D721Med (cell line): ENCODE measurements at regions not wholly inside any gene's neighbourhood (a gene's known extent, or its start where the extent isn't known, plus 50 kb on each side); places are given as distances from the start of the nearest gene placed in this dataset.

Experiments used
- DNase-seq: peaks from one replicate; pipeline ENCODE4 v3.0.0; 2011; ENCODE audit warnings: low spot score; ENCODE audit not compliant: insufficient read length
- FAIRE-seq: peaks from 2 replicates; lab custom pipeline; 2011; peaks lifted over from hg19 to GRCh38; lab: Jason Lieb, UNC
- TF ChIP-seq, protein P1 (sequence below): IDR thresholded peaks from 2 replicates; pipeline ENCODE4 v1.5.1; 2012; ENCODE audit warnings: mild to moderate bottlenecking, control low read depth; ENCODE audit not compliant: insufficient read depth; ENCODE audit errors: missing control alignments

DNA sequence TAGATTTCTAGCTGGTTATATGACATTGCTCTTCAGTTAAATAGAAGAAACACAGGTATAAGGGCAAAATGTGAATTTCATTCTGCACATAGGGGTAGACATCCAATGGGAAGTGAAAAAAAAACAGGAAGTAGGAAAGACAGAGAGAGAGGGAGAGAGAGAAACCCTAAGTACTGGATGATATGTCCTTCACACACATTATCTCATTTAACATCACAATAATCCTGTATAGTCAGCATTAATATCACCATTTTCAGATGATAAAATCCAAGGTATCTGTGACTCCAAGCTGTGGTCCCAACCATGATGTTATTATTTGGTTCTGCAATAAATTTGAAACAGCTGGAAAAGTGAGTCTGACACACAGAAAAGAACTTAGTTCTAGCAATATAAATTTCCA, 759.9 kb downstream of the SATB2 start:
- FAIRE-seq (no peak), DNase-seq (no peak)
- TF ChIP-seq, protein P1, sequence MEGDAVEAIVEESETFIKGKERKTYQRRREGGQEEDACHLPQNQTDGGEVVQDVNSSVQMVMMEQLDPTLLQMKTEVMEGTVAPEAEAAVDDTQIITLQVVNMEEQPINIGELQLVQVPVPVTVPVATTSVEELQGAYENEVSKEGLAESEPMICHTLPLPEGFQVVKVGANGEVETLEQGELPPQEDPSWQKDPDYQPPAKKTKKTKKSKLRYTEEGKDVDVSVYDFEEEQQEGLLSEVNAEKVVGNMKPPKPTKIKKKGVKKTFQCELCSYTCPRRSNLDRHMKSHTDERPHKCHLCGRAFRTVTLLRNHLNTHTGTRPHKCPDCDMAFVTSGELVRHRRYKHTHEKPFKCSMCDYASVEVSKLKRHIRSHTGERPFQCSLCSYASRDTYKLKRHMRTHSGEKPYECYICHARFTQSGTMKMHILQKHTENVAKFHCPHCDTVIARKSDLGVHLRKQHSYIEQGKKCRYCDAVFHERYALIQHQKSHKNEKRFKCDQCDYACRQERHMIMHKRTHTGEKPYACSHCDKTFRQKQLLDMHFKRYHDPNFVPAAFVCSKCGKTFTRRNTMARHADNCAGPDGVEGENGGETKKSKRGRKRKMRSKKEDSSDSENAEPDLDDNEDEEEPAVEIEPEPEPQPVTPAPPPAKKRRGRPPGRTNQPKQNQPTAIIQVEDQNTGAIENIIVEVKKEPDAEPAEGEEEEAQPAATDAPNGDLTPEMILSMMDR, result no peak

DNA sequence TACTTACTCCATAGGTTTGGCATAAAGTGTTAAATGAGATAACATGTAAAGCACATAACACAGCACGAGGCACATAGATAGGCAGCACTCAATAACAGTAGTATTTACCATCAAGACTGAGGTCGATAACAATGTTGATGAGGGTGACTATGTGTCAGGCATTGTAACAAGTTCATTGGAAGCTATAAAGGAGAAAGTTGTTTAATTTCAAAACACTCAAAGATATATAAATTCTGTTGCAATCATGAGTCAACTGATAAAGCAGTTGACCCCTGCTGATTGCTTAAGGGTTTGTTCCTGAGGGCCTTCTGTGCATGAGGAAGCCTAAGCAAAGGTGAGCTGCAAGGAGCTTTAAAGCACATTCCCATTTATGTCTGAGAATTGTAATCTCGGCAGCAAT, 760.5 kb downstream of the SATB2 start:
- TF ChIP-seq, protein P1, result no peak
- DNase-seq (no peak), FAIRE-seq (no peak)

DNA sequence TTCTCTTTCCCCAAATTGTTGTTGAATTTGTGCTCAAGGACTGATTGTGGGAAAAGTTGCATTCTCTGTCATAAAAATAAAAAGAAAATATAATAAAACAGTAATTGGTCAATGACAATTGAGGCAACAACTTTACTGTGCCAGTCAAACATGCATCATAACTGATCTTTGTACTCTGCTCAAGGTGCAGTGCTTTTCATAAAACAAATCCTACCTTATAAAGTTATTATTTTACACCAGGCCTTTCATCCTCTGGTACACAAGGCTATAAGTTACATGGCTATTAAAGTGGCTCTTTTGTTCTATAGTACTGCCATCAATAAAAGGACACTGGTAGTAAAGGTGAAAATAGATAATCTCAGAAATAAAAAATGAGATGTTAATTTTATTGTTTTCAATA, 761.9 kb downstream of the SATB2 start:
- TF ChIP-seq, protein P1, result no peak
- DNase-seq (no peak), FAIRE-seq (no peak)

DNA sequence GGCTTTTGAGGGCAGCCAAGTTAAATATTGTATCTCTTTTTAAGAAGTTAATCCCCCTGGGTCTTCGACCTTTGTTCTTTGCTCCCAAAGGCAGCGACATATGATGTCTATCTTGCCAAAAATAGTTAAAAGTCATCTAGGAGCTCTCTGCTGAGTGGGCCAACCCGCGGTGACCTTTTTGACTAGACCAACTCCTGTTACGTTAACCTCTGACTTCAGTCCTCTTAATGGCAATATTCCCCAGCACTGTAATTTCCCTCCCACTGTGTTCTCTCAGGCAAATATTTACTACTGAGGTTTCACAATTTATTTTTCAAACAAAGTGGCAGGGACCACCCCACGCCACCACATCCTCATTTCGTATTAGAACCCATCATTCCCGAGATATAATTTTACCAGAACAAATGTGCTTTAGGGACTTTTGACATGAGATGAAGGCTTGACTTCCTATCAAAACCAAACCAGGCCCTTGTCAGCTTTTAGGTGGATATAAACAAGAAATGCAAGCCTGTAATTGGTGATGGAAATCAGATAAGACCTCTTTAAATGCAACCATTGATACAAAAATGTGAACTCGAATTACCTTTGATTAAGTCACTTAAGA, 764.7 kb downstream of the SATB2 start:
- DNase-seq (no peak), FAIRE-seq (no peak)

DNA sequence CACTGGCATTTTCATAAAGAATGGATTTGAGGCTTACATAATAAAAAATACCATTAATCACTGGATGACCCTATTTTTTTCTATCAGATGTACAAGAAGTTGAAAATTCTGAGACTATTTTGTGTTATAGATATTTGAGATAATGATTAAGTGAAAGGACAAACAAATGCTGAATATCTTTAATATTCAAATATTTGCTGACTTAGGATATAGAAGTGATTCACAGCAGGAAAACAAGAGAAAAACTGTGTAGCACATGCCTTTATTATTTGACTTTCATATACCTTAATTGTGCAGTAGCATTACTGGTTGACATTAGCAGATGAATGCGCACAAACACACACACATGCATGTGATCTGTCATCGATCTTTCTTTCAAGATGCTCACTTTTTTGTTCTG, 766.5 kb downstream of the SATB2 start:
- DNase-seq, result no peak
- no peak for FAIRE-seq
- TF ChIP-seq, protein P1, result no peak

More for the DNA sequence above, 764.7 kb downstream of the SATB2 start:
- TF ChIP-seq, protein P1, result no peak

DNA sequence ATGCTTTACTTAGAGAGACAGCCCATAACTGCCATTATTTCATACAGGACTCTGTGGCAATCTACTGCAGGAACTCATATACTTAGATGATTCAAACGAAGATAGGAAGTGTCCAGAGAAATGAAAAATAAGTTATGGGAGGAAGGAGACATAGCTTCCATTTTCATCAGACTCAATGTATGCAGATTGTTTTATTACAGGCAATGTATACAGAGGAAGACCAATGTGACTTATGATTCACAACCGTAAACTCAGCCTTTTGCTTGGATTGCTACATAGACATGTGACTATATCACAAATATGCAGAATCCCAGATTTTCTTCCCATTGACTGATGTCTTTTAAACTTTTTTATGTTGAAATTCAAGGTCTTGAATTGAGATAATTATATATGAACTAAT, 793.4 kb downstream of the SATB2 start:
- DNase-seq (no peak), FAIRE-seq (no peak)
- TF ChIP-seq, protein P1, result no peak

DNA sequence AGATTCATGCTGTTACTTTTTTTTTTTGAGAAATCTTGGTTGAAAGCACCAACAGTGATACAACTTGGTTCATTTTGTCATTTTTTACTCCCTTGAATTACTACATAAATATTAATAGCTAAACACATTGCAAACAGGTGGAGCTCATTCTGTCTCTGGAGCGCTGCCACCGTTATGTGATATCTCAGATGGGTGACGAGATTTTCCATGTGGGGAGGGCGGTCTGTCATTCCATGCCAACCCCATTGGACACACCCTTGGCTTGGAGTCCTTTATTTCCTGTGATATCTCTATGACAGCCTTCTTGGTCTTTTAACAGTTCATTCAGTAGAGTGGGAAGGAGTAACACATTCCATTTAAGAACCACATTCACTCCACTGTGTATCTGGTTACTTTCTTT, 794.8 kb downstream of the SATB2 start:
- TF ChIP-seq, protein P1, result no peak
- no peak for FAIRE-seq
- no peak for DNase-seq
